ENCODE measurements at regions not wholly inside any gene's neighbourhood (a gene's known extent, or its start where the extent isn't known, plus 50 kb on each side); places are given as distances from the start of the nearest gene placed in this dataset.

DNA sequence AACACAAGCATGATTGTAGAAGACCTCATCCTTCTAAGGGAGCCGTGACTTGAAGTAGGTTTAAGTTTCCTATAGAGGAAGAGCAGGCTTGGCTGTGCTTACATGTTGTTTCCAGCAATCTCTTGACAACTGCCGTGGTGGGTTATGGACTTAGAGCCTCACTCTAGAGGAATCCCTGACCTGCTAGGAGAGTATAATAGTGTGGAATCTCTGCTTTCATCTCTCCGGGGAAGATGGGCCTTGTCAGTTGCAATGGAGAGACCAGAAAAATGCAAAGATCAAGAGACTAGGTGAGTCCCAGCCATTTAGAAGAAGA is 137.6 kb downstream of the MIS18A start (continued):
- TF ChIP-seq, protein P1, sequence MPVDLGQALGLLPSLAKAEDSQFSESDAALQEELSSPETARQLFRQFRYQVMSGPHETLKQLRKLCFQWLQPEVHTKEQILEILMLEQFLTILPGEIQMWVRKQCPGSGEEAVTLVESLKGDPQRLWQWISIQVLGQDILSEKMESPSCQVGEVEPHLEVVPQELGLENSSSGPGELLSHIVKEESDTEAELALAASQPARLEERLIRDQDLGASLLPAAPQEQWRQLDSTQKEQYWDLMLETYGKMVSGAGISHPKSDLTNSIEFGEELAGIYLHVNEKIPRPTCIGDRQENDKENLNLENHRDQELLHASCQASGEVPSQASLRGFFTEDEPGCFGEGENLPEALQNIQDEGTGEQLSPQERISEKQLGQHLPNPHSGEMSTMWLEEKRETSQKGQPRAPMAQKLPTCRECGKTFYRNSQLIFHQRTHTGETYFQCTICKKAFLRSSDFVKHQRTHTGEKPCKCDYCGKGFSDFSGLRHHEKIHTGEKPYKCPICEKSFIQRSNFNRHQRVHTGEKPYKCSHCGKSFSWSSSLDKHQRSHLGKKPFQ (tag by site-specific recombination; IDR thresholded peaks at IDR 0.05), result no peak

DNA sequence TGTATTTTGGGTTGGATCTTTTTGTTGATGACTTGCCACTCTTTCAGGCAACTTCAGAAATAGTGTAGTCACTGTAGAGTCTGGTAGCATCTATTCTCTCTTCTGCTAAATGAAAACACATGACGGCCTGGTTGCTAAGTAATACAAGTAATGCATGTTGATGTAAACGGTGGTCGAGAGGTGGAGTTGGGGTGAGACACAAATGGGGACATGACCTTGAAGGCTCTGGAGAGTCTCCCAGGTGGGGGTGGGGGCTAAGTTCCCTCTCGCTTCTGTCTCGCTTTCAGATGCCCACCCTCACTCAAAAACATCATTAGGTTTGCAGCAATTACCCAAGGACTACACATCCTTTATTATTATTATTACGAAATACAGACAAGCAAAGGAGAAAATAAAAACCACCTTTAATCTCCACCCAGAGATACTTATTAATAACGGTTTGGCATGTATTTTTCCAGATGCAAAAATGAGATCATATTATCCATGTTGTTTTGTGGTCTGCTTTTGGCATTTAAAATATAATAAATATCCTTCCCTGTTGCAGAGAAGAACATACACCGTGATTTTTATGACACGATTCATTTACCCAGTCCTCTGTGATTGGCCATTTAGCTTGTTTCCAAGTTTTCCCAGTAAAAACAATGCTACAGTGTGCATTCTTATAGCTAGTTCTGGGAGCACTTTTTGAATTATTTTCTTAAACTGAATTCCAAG is 138.1 kb downstream of the MIS18A start:
- CTCF ChIA-PET, result interaction anchor here (1.4 kb wide), 1 partner anchor 44 kb away, joined by 3 read pairs; no protein-coding TSS in a partner anchor
- Histone ChIP-seq H3K4me1 (ENCODE audit: control insufficient read depth, insufficient read depth, low read length) (no peaks in the 10 kb centered on the region; the same call in 1 of the 2 replicates), H3K36me3 (ENCODE audit: control insufficient read depth in 2 of 2, insufficient read depth in 1 of 2, low read length in 2 of 2) (no peaks in the 10 kb centered on the region), H3K9me3 (ENCODE audit: control insufficient read depth, insufficient read depth, low read depth, low read length) (no peaks in the 10 kb centered on the region), H3K27ac (ENCODE audit: extremely low read depth, low read depth, low read length) (no peak overlapping the region), H3K4me3 (ENCODE audit: low read depth, low read length) (no peak overlapping the region)
- POLR2A ChIA-PET, result no interaction called here
- TF ChIP-seq, protein P2, sequence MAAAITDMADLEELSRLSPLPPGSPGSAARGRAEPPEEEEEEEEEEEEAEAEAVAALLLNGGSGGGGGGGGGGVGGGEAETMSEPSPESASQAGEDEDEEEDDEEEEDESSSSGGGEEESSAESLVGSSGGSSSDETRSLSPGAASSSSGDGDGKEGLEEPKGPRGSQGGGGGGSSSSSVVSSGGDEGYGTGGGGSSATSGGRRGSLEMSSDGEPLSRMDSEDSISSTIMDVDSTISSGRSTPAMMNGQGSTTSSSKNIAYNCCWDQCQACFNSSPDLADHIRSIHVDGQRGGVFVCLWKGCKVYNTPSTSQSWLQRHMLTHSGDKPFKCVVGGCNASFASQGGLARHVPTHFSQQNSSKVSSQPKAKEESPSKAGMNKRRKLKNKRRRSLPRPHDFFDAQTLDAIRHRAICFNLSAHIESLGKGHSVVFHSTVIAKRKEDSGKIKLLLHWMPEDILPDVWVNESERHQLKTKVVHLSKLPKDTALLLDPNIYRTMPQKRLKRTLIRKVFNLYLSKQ (tag by site-specific recombination; IDR thresholded peaks at IDR 0.05; ENCODE audit: borderline replicate concordance), result no peak
- TF ChIP-seq, protein P3, sequence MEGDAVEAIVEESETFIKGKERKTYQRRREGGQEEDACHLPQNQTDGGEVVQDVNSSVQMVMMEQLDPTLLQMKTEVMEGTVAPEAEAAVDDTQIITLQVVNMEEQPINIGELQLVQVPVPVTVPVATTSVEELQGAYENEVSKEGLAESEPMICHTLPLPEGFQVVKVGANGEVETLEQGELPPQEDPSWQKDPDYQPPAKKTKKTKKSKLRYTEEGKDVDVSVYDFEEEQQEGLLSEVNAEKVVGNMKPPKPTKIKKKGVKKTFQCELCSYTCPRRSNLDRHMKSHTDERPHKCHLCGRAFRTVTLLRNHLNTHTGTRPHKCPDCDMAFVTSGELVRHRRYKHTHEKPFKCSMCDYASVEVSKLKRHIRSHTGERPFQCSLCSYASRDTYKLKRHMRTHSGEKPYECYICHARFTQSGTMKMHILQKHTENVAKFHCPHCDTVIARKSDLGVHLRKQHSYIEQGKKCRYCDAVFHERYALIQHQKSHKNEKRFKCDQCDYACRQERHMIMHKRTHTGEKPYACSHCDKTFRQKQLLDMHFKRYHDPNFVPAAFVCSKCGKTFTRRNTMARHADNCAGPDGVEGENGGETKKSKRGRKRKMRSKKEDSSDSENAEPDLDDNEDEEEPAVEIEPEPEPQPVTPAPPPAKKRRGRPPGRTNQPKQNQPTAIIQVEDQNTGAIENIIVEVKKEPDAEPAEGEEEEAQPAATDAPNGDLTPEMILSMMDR (tag by site-specific recombination; IDR thresholded peaks at IDR 0.05), result no peak
- TF ChIP-seq ZNF214 (tag by site-specific recombination; IDR thresholded peaks at IDR 0.05; ENCODE audit: borderline replicate concordance) (no peak), GLI2 (tag by site-specific recombination; IDR thresholded peaks at IDR 0.05; ENCODE audit: borderline replicate concordance, low read depth) (no peak), SP3 (tag by site-specific recombination; IDR thresholded peaks at IDR 0.05) (no peak), ZSCAN23 (tag by site-specific recombination; IDR thresholded peaks at IDR 0.05) (no peak), HOXC10 (CRISPR knock-in tag; IDR thresholded peaks at IDR 0.05) (no peak), ZNF266 (tag by site-specific recombination; IDR thresholded peaks at IDR 0.05; ENCODE audit: low read depth) (no peak), ZNF133 (tag by site-specific recombination; IDR thresholded peaks at IDR 0.05) (no peak), ZNF311 (tag by site-specific recombination; IDR thresholded peaks at IDR 0.05; ENCODE audit: borderline replicate concordance) (no peak), ZNF785 (tag by site-specific recombination; IDR thresholded peaks at IDR 0.05) (no peak), ZNF211 (tag by site-specific recombination; IDR thresholded peaks at IDR 0.05; ENCODE audit: low read depth) (no peak), ZNF600 (tag by site-specific recombination; IDR thresholded peaks at IDR 0.05) (no peak), ZNF610 (tag by site-specific recombination; IDR thresholded peaks at IDR 0.05; ENCODE audit: borderline replicate concordance) (no peak)
- TF ChIP-seq, protein P4, sequence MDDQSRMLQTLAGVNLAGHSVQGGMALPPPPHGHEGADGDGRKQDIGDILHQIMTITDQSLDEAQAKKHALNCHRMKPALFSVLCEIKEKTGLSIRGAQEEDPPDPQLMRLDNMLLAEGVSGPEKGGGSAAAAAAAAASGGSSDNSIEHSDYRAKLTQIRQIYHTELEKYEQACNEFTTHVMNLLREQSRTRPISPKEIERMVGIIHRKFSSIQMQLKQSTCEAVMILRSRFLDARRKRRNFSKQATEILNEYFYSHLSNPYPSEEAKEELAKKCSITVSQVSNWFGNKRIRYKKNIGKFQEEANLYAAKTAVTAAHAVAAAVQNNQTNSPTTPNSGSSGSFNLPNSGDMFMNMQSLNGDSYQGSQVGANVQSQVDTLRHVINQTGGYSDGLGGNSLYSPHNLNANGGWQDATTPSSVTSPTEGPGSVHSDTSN (CRISPR knock-in tag; IDR thresholded peaks at IDR 0.05), result no peak

DNA sequence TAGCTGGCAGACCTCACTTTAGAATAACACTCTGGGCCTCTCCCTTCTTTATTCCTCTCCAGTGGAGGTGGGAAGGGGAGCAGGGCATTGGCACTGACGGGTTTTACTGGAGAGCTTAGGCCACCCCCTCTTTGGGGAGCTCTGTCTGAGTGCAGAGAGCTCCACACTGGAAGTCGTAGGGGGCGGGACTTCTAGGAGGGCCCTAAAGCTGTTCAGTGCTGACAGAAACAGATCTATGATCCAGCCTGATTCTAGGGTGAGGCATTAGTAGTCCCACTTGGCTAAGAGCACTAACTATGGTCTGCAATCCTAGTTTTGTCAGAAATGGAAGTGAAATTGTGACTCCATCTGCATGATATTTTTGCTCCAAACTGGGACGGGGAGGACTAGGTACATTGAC is 138.7 kb downstream of the MIS18A start:
- TF ChIP-seq, protein P5, sequence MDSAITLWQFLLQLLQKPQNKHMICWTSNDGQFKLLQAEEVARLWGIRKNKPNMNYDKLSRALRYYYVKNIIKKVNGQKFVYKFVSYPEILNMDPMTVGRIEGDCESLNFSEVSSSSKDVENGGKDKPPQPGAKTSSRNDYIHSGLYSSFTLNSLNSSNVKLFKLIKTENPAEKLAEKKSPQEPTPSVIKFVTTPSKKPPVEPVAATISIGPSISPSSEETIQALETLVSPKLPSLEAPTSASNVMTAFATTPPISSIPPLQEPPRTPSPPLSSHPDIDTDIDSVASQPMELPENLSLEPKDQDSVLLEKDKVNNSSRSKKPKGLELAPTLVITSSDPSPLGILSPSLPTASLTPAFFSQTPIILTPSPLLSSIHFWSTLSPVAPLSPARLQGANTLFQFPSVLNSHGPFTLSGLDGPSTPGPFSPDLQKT (IDR thresholded peaks at IDR 0.05; ENCODE audit: borderline replicate concordance, low read depth, low read length), result no peak
- TF ChIP-seq ZNF600 (tag by site-specific recombination; IDR thresholded peaks at IDR 0.05), result no peak
- TF ChIP-seq GLIS1 (tag by site-specific recombination; IDR thresholded peaks at IDR 0.05), result no peak
- TF ChIP-seq ZNF132 (tag by site-specific recombination; IDR thresholded peaks at IDR 0.05; ENCODE audit: borderline replicate concordance), result no peak
- TF ChIP-seq ZBTB17 (tag by site-specific recombination; IDR thresholded peaks at IDR 0.05), result 0 out of 2 replicates have a peak, but pooled peaks have one; percentile 11
- TF ChIP-seq ZNF548 (tag by site-specific recombination; IDR thresholded peaks at IDR 0.05), result no peak
- no peak for TF ChIP-seq GLI2 (tag by site-specific recombination; IDR thresholded peaks at IDR 0.05; ENCODE audit: borderline replicate concordance, low read depth)
- TF ChIP-seq REPIN1 (tag by site-specific recombination; IDR thresholded peaks at IDR 0.05; ENCODE audit: low read depth), result no peak
- POLR2A ChIA-PET, result no interaction called here
- CTCF ChIA-PET, result interaction anchor here (1.4 kb wide), 1 partner anchor 44 kb away, joined by 3 read pairs; no protein-coding TSS in a partner anchor

More for the DNA sequence above, 138.7 kb downstream of the MIS18A start:
- Histone ChIP-seq H3K9me3 (ENCODE audit: control insufficient read depth, insufficient read depth, low read depth, low read length) (no peaks in the 10 kb centered on the region), H3K4me1 (ENCODE audit: control insufficient read depth, insufficient read depth, low read length) (no peaks in the 10 kb centered on the region; the same call in 1 of the 2 replicates), H3K36me3 (ENCODE audit: control insufficient read depth in 2 of 2, insufficient read depth in 1 of 2, low read length in 2 of 2) (no peaks in the 10 kb centered on the region), H3K27ac (ENCODE audit: extremely low read depth, low read depth, low read length) (no peak overlapping the region), H3K4me3 (ENCODE audit: low read depth, low read length) (no peak overlapping the region)
